ENCODE measurements at regions not wholly inside any gene's neighbourhood (a gene's known extent, or its start where the extent isn't known, plus 50 kb on each side); places are given as distances from the start of the nearest gene placed in this dataset.
A peak's percentile ranks its signal among the peaks of the same experiment; 100 is the strongest.

DNA sequence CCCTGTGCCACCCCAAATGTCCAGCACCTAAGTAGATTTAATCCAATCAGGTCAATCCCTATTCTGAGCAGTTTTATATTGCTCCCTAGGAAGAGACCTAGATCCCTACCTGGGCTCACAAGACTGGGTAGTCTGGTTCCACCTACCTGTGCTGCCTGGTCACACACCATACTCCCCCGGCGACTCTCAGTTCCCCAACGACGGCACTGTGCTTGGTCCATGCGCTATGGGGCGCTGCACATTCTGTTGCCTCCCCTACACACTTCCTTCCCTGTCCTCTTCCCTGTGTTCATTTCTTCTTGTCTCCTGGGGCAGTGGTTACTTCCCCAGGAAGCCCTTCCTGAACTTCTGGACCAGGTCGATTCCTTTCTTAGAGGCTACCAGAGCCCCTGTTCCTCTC is 109.9 kb upstream of the IL12B start (continued):
- no peak for TF ChIP-seq MYC (IDR thresholded peaks at IDR 0.05; ENCODE audit: insufficient read depth, insufficient read length, insufficient replicate concordance, low read length, severe bottlenecking)
- TF ChIP-seq BMI1 (IDR thresholded peaks at IDR 0.05; ENCODE audit: borderline replicate concordance), result no peak
- TF ChIP-seq SREBF1 (IDR thresholded peaks at IDR 0.05; ENCODE audit: low read length), result no peak
- TF ChIP-seq YBX1 (IDR thresholded peaks at IDR 0.05), result no peak
- TF ChIP-seq, protein P1, sequence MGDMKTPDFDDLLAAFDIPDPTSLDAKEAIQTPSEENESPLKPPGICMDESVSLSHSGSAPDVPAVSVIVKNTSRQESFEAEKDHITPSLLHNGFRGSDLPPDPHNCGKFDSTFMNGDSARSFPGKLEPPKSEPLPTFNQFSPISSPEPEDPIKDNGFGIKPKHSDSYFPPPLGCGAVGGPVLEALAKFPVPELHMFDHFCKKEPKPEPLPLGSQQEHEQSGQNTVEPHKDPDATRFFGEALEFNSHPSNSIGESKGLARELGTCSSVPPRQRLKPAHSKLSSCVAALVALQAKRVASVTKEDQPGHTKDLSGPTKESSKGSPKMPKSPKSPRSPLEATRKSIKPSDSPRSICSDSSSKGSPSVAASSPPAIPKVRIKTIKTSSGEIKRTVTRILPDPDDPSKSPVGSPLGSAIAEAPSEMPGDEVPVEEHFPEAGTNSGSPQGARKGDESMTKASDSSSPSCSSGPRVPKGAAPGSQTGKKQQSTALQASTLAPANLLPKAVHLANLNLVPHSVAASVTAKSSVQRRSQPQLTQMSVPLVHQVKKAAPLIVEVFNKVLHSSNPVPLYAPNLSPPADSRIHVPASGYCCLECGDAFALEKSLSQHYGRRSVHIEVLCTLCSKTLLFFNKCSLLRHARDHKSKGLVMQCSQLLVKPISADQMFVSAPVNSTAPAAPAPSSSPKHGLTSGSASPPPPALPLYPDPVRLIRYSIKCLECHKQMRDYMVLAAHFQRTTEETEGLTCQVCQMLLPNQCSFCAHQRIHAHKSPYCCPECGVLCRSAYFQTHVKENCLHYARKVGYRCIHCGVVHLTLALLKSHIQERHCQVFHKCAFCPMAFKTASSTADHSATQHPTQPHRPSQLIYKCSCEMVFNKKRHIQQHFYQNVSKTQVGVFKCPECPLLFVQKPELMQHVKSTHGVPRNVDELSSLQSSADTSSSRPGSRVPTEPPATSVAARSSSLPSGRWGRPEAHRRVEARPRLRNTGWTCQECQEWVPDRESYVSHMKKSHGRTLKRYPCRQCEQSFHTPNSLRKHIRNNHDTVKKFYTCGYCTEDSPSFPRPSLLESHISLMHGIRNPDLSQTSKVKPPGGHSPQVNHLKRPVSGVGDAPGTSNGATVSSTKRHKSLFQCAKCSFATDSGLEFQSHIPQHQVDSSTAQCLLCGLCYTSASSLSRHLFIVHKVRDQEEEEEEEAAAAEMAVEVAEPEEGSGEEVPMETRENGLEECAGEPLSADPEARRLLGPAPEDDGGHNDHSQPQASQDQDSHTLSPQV (IDR thresholded peaks at IDR 0.05), result no peak
- no peak for TF ChIP-seq ZBED1 (IDR thresholded peaks at IDR 0.05; ENCODE audit: borderline replicate concordance)
- no peak for TF ChIP-seq SMAD1 (IDR thresholded peaks at IDR 0.05; ENCODE audit: low read depth, partially characterized antibody)
- no peak for TF ChIP-seq RELA (IDR thresholded peaks at IDR 0.05; ENCODE audit: borderline replicate concordance, partially characterized antibody)
- no peak for TF ChIP-seq TCF7 (IDR thresholded peaks at IDR 0.05; ENCODE audit: borderline replicate concordance)
- TF ChIP-seq BHLHE40 (IDR thresholded peaks at IDR 0.05; ENCODE audit: borderline replicate concordance in 1 of 2, low read depth in 2 of 2, low read length in 1 of 2), result peak in 1 of 2 experiments; percentile 12; a peak in 1 of 4 replicates
- TF ChIP-seq RCOR1 (conservative IDR thresholded peaks at IDR 0.05; ENCODE audit: low read depth, low read length), result no peak
- TF ChIP-seq, protein P2, sequence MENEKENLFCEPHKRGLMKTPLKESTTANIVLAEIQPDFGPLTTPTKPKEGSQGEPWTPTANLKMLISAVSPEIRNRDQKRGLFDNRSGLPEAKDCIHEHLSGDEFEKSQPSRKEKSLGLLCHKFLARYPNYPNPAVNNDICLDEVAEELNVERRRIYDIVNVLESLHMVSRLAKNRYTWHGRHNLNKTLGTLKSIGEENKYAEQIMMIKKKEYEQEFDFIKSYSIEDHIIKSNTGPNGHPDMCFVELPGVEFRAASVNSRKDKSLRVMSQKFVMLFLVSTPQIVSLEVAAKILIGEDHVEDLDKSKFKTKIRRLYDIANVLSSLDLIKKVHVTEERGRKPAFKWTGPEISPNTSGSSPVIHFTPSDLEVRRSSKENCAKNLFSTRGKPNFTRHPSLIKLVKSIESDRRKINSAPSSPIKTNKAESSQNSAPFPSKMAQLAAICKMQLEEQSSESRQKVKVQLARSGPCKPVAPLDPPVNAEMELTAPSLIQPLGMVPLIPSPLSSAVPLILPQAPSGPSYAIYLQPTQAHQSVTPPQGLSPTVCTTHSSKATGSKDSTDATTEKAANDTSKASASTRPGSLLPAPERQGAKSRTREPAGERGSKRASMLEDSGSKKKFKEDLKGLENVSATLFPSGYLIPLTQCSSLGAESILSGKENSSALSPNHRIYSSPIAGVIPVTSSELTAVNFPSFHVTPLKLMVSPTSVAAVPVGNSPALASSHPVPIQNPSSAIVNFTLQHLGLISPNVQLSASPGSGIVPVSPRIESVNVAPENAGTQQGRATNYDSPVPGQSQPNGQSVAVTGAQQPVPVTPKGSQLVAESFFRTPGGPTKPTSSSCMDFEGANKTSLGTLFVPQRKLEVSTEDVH (IDR thresholded peaks at IDR 0.05; ENCODE audit: low read depth, partially characterized antibody), result no peak
- TF ChIP-seq POU2F2 (IDR thresholded peaks at IDR 0.05; ENCODE audit: borderline replicate concordance, low read depth, low read length), result no peak
- TF ChIP-seq ZNF207 (IDR thresholded peaks at IDR 0.05; ENCODE audit: borderline replicate concordance), result no peak
- TF ChIP-seq, protein P3, sequence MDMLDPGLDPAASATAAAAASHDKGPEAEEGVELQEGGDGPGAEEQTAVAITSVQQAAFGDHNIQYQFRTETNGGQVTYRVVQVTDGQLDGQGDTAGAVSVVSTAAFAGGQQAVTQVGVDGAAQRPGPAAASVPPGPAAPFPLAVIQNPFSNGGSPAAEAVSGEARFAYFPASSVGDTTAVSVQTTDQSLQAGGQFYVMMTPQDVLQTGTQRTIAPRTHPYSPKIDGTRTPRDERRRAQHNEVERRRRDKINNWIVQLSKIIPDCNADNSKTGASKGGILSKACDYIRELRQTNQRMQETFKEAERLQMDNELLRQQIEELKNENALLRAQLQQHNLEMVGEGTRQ (IDR thresholded peaks at IDR 0.05; ENCODE audit: borderline replicate concordance, low read depth, low read length), result no peak
- TF ChIP-seq SMARCA5 (IDR thresholded peaks at IDR 0.05), result no peak
- no peak for TF ChIP-seq MTA3 (IDR thresholded peaks at IDR 0.05; ENCODE audit: borderline replicate concordance, low read length)
- no peak for TF ChIP-seq BACH1 (IDR thresholded peaks at IDR 0.05; ENCODE audit: borderline replicate concordance)
- TF ChIP-seq, protein P4, sequence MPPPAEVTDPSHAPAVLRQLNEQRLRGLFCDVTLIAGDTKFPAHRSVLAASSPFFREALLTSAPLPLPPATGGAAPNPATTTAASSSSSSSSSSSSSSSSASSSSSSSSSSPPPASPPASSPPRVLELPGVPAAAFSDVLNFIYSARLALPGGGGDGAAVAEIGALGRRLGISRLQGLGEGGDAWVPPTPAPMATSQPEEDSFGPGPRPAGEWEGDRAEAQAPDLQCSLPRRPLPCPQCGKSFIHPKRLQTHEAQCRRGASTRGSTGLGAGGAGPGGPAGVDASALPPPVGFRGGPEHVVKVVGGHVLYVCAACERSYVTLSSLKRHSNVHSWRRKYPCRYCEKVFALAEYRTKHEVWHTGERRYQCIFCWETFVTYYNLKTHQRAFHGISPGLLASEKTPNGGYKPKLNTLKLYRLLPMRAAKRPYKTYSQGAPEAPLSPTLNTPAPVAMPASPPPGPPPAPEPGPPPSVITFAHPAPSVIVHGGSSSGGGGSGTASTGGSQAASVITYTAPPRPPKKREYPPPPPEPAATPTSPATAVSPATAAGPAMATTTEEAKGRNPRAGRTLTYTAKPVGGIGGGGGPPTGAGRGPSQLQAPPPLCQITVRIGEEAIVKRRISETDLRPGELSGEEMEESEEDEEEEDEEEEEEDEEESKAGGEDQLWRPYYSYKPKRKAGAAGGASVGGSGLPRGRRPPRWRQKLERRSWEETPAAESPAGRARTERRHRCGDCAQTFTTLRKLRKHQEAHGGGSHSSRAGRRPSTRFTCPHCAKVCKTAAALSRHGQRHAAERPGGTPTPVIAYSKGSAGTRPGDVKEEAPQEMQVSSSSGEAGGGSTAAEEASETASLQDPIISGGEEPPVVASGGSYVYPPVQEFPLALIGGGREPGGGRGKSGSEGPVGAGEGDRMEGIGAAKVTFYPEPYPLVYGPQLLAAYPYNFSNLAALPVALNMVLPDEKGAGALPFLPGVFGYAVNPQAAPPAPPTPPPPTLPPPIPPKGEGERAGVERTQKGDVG (CRISPR knock-in tag; IDR thresholded peaks at IDR 0.05), result no peak
- TF ChIP-seq ZNF384 (IDR thresholded peaks at IDR 0.05; ENCODE audit: borderline replicate concordance, low read depth, low read length), result no peak
- no peak for TF ChIP-seq PAX8 (IDR thresholded peaks at IDR 0.05)
- no peak for TF ChIP-seq CHD1 (IDR thresholded peaks at IDR 0.05; ENCODE audit: low read depth, low read length)

All from GM12878 (cell line).